ENCODE measurements at regions not wholly inside any gene's neighbourhood (a gene's known extent, or its start where the extent isn't known, plus 50 kb on each side); places are given as distances from the start of the nearest gene placed in this dataset.

DNA sequence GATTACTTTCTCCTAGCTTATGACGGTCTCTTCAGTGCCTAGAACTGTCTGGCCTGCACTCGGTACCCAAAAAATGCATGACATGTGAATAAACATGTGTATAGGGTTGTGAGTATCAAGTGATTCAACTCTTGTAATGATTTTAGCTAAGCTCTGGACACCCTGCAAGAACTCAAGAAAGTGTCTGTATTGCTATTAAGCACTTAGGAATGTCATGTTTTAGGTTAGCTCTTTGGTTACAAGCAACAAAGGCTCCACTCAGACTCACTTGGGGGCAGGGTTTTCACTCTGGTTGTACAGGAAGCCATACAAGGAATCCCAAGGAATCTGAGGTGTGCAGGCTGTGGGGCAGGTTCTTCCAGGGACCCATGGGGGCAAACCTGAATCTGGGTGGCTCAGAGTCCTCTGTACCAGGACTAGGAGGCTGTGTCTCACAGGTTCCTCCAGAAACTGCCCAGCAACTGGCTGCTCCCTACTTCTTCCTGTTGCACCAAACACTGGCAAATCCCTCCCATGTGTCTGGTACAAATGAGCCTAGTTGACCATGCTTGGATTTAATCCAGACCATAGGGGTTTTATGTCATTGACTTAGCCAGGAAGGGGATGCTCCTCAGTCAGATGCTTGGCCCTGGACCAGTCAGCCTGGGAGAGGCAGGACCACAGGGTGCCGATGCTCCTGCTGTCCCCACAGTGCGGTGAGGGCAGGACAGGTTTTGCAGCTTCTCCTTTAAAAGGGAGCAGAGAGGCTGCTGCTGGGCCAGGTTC is 77.9 kb upstream of the CDH4 start:
- no peaks in the 10 kb centered on the region for H3K27me3 Mint-ChIP-seq
- no peaks in the 10 kb centered on the region for H3K9me3 Mint-ChIP-seq
- no peak overlapping the region for H3K27ac Mint-ChIP-seq
- DNase-seq = no peak
- no peaks in the 10 kb centered on the region for H3K36me3 Mint-ChIP-seq
- H3K4me1 Mint-ChIP-seq = no peaks in the 10 kb centered on the region
- no peak overlapping the region for H3K4me3 Mint-ChIP-seq

DNA sequence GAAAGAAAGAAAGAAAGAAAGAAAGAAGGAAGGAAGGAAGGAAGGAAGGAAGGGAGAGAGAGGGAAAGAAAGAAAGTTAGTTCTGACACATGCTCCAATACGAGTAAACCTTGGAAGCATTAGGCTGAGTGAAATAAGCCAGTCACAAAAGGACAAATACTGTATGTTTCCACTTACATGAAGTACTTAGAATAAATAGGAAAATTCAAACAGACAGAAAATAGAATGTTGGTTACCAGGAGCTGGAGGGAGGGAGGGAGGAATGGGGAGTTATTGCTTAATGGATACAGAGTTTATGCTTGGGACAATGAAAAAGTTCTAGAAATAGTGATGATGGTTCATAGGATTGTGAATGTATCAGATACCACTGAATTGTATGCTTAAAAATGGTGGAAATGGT is 75.2 kb upstream of the CDH4 start:
- Mint-ChIP-seq H3K4me3 (no peak overlapping the region), H3K27ac (no peak overlapping the region), H3K9me3 (no peaks in the 10 kb centered on the region), H3K36me3 (no peaks in the 10 kb centered on the region), H3K27me3 (peaks cover 4% of the 10 kb centered on the region), H3K4me1 (no peaks in the 10 kb centered on the region)
- no peak for DNase-seq

DNA sequence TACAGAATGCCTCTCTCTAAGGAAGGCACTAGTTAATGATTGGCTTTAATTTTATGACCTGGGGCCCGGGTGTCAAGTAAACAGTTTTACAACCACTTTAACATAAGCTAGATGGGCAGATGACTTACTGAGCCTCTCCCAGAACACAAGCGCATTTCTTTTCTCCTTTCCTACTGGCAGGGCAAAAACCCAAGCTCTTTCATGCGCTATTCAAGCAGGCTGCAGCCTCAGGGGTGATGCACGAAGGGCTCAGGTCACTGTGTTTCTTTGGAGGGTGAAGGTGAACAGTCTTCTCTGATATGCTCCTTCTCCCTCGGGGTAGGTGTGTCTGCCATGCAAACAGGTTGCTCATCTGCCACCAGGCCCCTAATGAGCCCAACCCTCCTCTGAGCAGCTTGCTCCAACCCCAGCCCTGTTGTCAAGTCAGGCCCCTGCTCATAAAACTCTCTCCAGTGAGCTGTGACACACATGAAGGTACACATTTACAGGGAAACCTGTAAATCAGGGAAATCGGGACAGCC is 73.5 kb upstream of the CDH4 start:
- Mint-ChIP-seq H3K9me3 (no peaks in the 10 kb centered on the region), H3K27ac (no peak overlapping the region), H3K4me3 (no peak overlapping the region), H3K36me3 (no peaks in the 10 kb centered on the region), H3K4me1 (no peaks in the 10 kb centered on the region), H3K27me3 (peaks cover 4% of the 10 kb centered on the region)
- no peak for DNase-seq

DNA sequence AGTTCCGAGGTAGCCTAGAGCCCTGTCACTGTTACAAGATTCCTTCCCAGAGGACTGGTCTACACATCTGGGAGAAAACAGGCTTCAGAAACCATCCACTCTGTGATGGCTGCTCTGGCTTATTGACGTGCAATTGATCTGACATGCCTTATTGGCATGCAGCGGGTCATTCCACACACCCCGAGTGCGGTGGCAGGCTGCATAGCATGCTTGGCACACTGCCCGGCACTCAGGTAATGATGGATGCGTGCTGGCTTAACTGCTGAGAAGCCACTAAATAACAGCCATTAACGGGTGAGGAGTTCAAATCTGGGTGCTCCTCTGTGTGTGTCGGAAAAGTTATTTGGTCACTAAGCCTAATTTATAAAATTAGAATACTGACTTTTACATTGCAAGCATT is 67.9 kb upstream of the CDH4 start:
- Mint-ChIP-seq H3K4me1 (no peaks in the 10 kb centered on the region), H3K27ac (no peak overlapping the region), H3K9me3 (no peaks in the 10 kb centered on the region), H3K4me3 (no peak overlapping the region), H3K36me3 (no peaks in the 10 kb centered on the region), H3K27me3 (peaks cover 3% of the 10 kb centered on the region)
- DNase-seq = no peak

DNA sequence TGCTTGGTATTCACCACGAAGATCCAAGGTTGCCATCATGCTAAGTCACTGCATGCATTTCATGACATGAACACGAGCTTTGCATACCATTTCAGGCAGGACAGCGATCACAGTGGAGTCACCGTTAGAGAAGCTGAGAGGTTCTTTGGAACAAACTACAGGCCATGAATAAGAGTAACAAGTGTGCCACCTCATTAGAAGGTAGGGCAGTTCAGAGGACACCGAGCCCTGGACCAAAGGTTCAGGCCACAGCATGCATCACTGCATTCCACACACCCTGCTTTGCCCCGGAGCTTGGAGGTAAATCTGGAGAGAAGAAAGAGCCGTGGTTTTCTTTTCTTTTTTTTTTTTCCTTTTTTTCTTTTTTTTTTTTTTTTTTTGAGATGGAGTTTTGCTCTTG is 66.9 kb upstream of the CDH4 start:
- H3K9me3 Mint-ChIP-seq = no peaks in the 10 kb centered on the region
- H3K27ac Mint-ChIP-seq = no peak overlapping the region
- no peaks in the 10 kb centered on the region for H3K27me3 Mint-ChIP-seq
- no peaks in the 10 kb centered on the region for H3K4me1 Mint-ChIP-seq
- no peak for DNase-seq
- no peaks in the 10 kb centered on the region for H3K36me3 Mint-ChIP-seq
- no peak overlapping the region for H3K4me3 Mint-ChIP-seq

DNA sequence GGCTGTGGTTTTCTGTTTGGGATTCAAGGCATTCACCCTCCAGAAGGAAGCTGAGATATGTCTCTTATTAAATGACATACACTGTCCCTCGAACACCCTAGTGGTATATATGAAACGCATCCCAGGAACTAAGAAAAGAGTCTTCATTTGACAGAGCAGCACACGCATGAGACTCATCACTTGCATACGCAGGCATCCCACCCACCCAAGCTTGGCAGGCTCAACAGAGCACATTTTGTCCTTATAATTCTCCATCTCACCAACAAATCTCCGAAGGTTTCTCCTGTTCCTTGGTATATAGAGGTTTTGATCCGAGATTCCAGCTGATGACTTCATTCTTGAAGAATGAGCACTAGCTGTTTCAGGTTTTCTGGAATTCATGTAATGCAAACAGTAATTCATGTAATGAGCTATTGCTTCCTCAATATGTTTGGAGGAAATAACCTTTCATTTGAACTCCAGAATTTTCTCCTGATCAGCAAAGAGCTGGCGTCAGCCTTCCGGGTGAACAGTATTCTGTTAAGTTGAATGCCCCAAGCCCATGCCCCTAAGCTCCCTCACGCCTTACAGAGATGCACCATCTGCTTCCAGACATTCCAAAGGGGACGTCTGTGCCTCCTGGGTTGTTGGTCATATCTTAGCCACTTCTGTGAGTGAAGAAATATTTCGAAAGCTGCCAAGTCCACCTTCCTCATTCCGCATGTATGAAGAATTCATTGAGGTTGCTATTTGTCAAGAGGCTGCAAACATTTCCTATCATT is 66.0 kb upstream of the CDH4 start:
- Mint-ChIP-seq H3K36me3 (no peaks in the 10 kb centered on the region), H3K4me1 (no peaks in the 10 kb centered on the region), H3K27ac (no peak overlapping the region), H3K9me3 (no peaks in the 10 kb centered on the region), H3K27me3 (no peaks in the 10 kb centered on the region), H3K4me3 (no peak overlapping the region)
- DNase-seq = no peak

DNA sequence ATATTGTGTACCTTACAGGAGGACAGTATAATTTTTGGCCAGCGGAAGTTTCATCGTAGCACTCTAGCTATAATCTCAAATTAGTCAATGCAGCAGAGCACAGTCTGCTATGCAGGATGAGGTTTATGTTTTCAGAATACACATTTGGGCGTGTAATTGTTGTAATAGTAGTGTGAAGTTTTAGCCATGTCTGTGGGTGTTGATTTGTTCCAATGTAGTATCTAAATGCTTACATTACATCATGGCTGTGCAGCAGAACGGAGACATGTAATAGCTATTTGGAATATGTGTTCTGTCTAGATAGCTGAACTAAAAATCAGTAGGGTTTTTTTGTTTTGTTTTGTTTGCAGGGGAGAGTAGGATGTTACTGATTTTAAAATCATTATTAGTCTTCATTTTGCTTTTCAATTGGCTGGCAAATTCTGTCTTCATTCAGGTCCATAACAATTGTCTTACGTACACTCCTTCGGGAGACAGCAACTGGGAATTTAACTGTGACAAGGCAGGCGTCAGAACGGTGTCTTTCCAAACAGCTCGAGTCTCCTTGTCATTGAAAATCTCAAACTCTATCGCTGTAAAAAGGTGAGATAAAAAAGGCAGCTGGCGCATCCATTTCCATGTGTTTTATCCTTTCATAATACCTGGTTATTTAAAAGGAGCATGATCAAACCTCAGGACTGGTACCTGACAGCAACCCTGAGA is 65.1 kb upstream of the CDH4 start:
- no peaks in the 10 kb centered on the region for H3K4me1 Mint-ChIP-seq
- H3K36me3 Mint-ChIP-seq = no peaks in the 10 kb centered on the region
- no peak overlapping the region for H3K27ac Mint-ChIP-seq

DNA sequence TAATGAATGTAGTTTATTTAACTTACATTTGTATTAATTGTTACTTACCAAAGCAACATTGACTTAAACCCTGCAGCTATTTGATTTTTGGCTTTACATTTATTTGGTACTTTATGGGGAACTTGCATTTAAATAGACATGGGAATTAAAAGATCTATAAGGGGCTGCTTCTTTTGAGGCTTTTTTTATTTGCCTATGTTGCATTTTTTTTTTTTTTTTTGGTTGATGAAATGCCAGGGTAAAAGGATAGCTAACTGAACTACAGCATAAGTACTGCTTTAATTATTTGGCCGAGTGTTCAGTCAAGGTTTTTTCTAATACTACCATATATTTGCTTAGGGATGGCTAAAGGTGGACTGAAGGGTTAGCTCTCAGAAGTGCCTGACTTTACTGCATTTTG is 62.5 kb upstream of the CDH4 start:
- Mint-ChIP-seq H3K27ac (no peak overlapping the region), H3K9me3 (peaks cover 1% of the 10 kb centered on the region), H3K4me1 (no peaks in the 10 kb centered on the region), H3K36me3 (no peaks in the 10 kb centered on the region), H3K27me3 (peaks cover 6% of the 10 kb centered on the region), H3K4me3 (no peak overlapping the region)
- DNase-seq = no peak

More for the DNA sequence above, 65.1 kb upstream of the CDH4 start:
- Mint-ChIP-seq H3K9me3 (no peaks in the 10 kb centered on the region), H3K4me3 (no peak overlapping the region), H3K27me3 (no peaks in the 10 kb centered on the region)
- no peak for DNase-seq

DNA sequence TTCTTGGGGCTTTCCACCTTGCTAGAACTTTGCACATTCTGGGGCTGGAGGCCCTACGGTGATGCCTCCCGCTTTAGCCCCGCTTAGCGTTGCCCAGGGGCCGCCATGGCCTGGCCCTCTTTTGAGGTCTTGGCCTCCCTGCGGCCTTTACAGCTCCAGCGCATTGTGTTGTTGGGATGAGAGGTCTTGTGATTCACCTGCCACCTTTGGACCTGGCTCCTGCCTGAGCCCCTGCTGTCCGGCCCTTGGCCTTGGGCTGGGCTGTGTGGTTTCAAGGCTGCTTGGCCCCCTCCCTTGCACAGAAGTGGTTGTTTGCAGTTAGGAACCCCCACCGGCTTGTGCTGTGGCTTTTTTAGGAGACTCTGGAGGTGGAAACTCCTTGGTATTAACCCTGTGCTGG is 61.0 kb upstream of the CDH4 start:
- Mint-ChIP-seq H3K27ac (no peak overlapping the region), H3K4me3 (no peak overlapping the region), H3K9me3 (peaks cover 1% of the 10 kb centered on the region), H3K27me3 (peaks cover 9% of the 10 kb centered on the region), H3K36me3 (no peaks in the 10 kb centered on the region), H3K4me1 (no peaks in the 10 kb centered on the region)
- no peak for DNase-seq

DNA sequence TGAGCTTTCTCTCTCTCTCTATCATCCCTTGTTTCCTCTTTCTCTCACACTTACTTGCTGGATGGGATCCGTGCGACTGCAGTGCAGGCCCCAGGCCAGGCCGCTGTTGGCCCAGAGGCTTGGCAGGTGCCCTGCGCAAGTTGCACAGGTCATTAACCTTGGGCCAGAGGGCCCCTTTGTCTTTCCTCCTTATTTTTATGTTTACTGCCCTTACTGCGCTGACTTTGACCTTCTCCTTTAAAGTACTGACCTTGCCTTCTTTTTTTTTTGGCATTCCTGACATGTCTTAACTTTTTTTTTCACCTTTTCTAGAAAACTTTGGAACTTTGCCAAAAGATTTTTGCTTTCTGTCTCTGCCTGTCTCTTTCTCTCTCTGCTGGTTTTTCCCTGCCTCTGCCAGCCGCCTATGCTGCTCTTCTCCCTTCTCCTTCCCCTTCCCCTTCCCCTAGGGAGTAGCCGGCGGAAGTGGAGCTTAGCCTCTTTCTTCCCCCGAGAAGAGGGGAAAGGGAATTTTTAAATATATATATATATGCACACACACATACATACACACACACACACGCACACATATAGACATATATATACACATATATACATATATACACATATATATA is 59.6 kb upstream of the CDH4 start:
- DNase-seq = no peak
- Mint-ChIP-seq H3K9me3 (peaks cover 1% of the 10 kb centered on the region), H3K4me1 (no peaks in the 10 kb centered on the region), H3K4me3 (no peak overlapping the region), H3K27me3 (peaks cover 10% of the 10 kb centered on the region), H3K27ac (no peak overlapping the region), H3K36me3 (no peaks in the 10 kb centered on the region)

DNA sequence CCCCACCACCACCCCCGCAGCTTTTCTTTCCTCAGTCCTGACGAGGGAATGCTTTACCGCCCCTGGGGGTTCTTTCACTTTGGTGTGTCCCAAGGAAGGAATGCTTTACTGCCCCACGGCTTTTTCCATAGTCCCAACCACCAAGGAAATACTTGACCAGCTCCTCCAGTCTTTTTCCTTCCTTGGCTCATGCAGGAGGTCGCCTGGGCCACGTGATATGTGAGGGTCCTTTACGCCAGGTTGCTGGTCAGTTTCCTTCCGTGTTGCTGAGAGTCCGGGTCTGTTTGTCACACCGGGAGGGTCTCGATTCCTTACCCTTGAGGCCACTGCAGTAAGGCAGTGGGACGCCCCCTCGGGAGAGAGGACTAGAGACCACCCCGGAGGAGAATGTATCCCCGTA is 58.9 kb upstream of the CDH4 start:
- no peaks in the 10 kb centered on the region for H3K36me3 Mint-ChIP-seq
- H3K4me3 Mint-ChIP-seq = no peak overlapping the region
- H3K4me1 Mint-ChIP-seq = no peaks in the 10 kb centered on the region
- H3K9me3 Mint-ChIP-seq = peaks cover 1% of the 10 kb centered on the region
- no peak for DNase-seq
- no peak overlapping the region for H3K27ac Mint-ChIP-seq
- peaks cover 10% of the 10 kb centered on the region for H3K27me3 Mint-ChIP-seq

All from activated naive CD8-positive, alpha-beta T cell treated with anti-CD3 and anti-CD28 coated beads for 36 hours (primary cell).